ENCODE measurements at regions not wholly inside any gene's neighbourhood (a gene's known extent, or its start where the extent isn't known, plus 50 kb on each side); places are given as distances from the start of the nearest gene placed in this dataset.

- Histone ChIP-seq H3K4me3 (ENCODE audit: low read depth, low read length) (no peak overlapping the region), H3K4me1 (no peaks in the 10 kb centered on the region), H3K27me3 (replicated peaks; ENCODE audit: control insufficient read depth, insufficient read depth, low read length) (no peaks in the 10 kb centered on the region), H3K9me3 (0 out of 2 replicates have a peak, but pooled peaks cover 7% of the 10 kb centered on the region), H3K36me3 (ENCODE audit: control insufficient read depth, insufficient read depth, low read length) (no peaks in the 10 kb centered on the region)
- Mint-ChIP-seq H3K4me3 (ENCODE audit: unreplicated experiment) (no peak overlapping the region), H3K27ac (ENCODE audit: unreplicated experiment) (no peak overlapping the region), H3K27me3 (ENCODE audit: insufficient read depth, unreplicated experiment) (no peaks in the 10 kb centered on the region), H3K9me3 (ENCODE audit: unreplicated experiment) (peaks cover 29% of the 10 kb centered on the region), H3K36me3 (ENCODE audit: insufficient read depth, unreplicated experiment) (no peaks in the 10 kb centered on the region), H3K4me1 (ENCODE audit: low read depth, unreplicated experiment) (no peaks in the 10 kb centered on the region)
- intact Hi-C loops (cut with micrococcal nuclease; ENCODE audit: unreplicated experiment): no loop called here
- DNase-seq: no peak
- ChIA-PET POLR2A (no interaction called here), CTCF (no interaction called here)
- TF ChIP-seq, protein P1, sequence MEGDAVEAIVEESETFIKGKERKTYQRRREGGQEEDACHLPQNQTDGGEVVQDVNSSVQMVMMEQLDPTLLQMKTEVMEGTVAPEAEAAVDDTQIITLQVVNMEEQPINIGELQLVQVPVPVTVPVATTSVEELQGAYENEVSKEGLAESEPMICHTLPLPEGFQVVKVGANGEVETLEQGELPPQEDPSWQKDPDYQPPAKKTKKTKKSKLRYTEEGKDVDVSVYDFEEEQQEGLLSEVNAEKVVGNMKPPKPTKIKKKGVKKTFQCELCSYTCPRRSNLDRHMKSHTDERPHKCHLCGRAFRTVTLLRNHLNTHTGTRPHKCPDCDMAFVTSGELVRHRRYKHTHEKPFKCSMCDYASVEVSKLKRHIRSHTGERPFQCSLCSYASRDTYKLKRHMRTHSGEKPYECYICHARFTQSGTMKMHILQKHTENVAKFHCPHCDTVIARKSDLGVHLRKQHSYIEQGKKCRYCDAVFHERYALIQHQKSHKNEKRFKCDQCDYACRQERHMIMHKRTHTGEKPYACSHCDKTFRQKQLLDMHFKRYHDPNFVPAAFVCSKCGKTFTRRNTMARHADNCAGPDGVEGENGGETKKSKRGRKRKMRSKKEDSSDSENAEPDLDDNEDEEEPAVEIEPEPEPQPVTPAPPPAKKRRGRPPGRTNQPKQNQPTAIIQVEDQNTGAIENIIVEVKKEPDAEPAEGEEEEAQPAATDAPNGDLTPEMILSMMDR (IDR thresholded peaks at IDR 0.05; ENCODE audit: insufficient read depth in 1 of 2, low read depth in 1 of 2, low read length in 1 of 2, severe bottlenecking in 1 of 2, unreplicated experiment in 1 of 2): no peak
- BruUV-seq (replicated peaks): no TSS peak
Observed at GRCh38 chr3:161999846-162000245, 503.2 kb downstream of the OTOL1 start.

GRCh38 chr3:162007722-162008121, 511.1 kb downstream of the OTOL1 start:
- intact Hi-C loops (cut with micrococcal nuclease; ENCODE audit: unreplicated experiment): no loop called here
- Mint-ChIP-seq H3K4me3 (ENCODE audit: unreplicated experiment) (no peak overlapping the region), H3K27me3 (ENCODE audit: insufficient read depth, unreplicated experiment) (no peaks in the 10 kb centered on the region), H3K27ac (ENCODE audit: unreplicated experiment) (no peak overlapping the region), H3K36me3 (ENCODE audit: insufficient read depth, unreplicated experiment) (no peaks in the 10 kb centered on the region), H3K9me3 (ENCODE audit: unreplicated experiment) (no peaks in the 10 kb centered on the region), H3K4me1 (ENCODE audit: low read depth, unreplicated experiment) (no peaks in the 10 kb centered on the region)
- Histone ChIP-seq H3K4me3 (ENCODE audit: low read depth, low read length) (no peak overlapping the region), H3K4me1 (no peaks in the 10 kb centered on the region), H3K9me3 (no peaks in the 10 kb centered on the region), H3K36me3 (ENCODE audit: control insufficient read depth, insufficient read depth, low read length) (no peaks in the 10 kb centered on the region), H3K27me3 (replicated peaks; ENCODE audit: control insufficient read depth, insufficient read depth, low read length) (no peaks in the 10 kb centered on the region)
- no TSS peak for BruUV-seq (replicated peaks)
- ChIA-PET POLR2A (no interaction called here), CTCF (no interaction called here)
- TF ChIP-seq, protein P1 (IDR thresholded peaks at IDR 0.05; ENCODE audit: insufficient read depth in 1 of 2, low read depth in 1 of 2, low read length in 1 of 2, severe bottlenecking in 1 of 2, unreplicated experiment in 1 of 2): no peak
- no peak for DNase-seq

GRCh38 chr3:162012633-162013032, 516.0 kb downstream of the OTOL1 start:
- intact Hi-C loops (cut with micrococcal nuclease; ENCODE audit: unreplicated experiment): no loop called here
- Histone ChIP-seq H3K4me3 (ENCODE audit: low read depth, low read length) (no peak overlapping the region), H3K27me3 (replicated peaks; ENCODE audit: control insufficient read depth, insufficient read depth, low read length) (no peaks in the 10 kb centered on the region), H3K36me3 (ENCODE audit: control insufficient read depth, insufficient read depth, low read length) (no peaks in the 10 kb centered on the region), H3K4me1 (no peaks in the 10 kb centered on the region), H3K9me3 (no peaks in the 10 kb centered on the region)
- DNase-seq: no peak
- H3K27me3 Mint-ChIP-seq (ENCODE audit: insufficient read depth, unreplicated experiment): no peaks in the 10 kb centered on the region
- ChIA-PET POLR2A (no interaction called here), CTCF (no interaction called here)
- BruUV-seq (replicated peaks): no TSS peak
- no peaks in the 10 kb centered on the region for H3K4me1 Mint-ChIP-seq (ENCODE audit: low read depth, unreplicated experiment)
- no peaks in the 10 kb centered on the region for H3K9me3 Mint-ChIP-seq (ENCODE audit: unreplicated experiment)
- no peaks in the 10 kb centered on the region for H3K36me3 Mint-ChIP-seq (ENCODE audit: insufficient read depth, unreplicated experiment)
- H3K27ac Mint-ChIP-seq (ENCODE audit: unreplicated experiment): no peak overlapping the region
- TF ChIP-seq, protein P1 (IDR thresholded peaks at IDR 0.05; ENCODE audit: insufficient read depth in 1 of 2, low read depth in 1 of 2, low read length in 1 of 2, severe bottlenecking in 1 of 2, unreplicated experiment in 1 of 2): no peak
- no peak overlapping the region for H3K4me3 Mint-ChIP-seq (ENCODE audit: unreplicated experiment)
